Colonic mucosa (tissue), 4 donors: ENCODE measurements at regions not wholly inside any gene's neighbourhood (a gene's known extent, or its start where the extent isn't known, plus 50 kb on each side); places are given as distances from the start of the nearest gene placed in this dataset.

Experiments
- DNase-seq: peaks from one replicate; pipeline ENCODE4 v3.0.0-alpha.2; 2020
- H3K27ac ChIP-seq: fragments of 200-600 bp; one replicate; pipeline ENCODE4 v1.8.0; 2021
- H3K27me3 ChIP-seq: fragments of 200-600 bp; one replicate; pipeline ENCODE4 v1.8.0; 2021
- H3K36me3 ChIP-seq: fragments of 200-600 bp; one replicate; pipeline ENCODE4 v1.8.0; 2021
- H3K4me1 ChIP-seq: fragments of 200-600 bp; one replicate; pipeline ENCODE4 v1.8.0; 2021; ENCODE audit warnings: mild to moderate bottlenecking
- H3K4me3 ChIP-seq: fragments of 200-600 bp; one replicate; pipeline ENCODE4 v1.8.0; 2021
- H3K9ac ChIP-seq, 2 donors: one replicate each; pipeline ENCODE4 v1.7.0; 2013; ENCODE audit warnings: control low read depth in 2 of 2, low read depth in 2 of 2, low read length in 2 of 2
- H3K9me3 ChIP-seq: fragments of 200-600 bp; one replicate; pipeline ENCODE4 v1.8.0; 2021
- intact Hi-C: fragments of 100-400 bp; cut with DNase I; formaldehyde crosslinking; loops from one replicate; pipeline ENCODE4 v1.14.1; 2022
- TF ChIP-seq, protein P1 (sequence below): fragments of 200-600 bp; IDR thresholded peaks from one replicate; pipeline ENCODE4 v1.8.0; 2022; ENCODE audit warnings: antibody characterized with exemption, mild to moderate bottlenecking
- donor health status: healthy.
- donor health status: DM: no; HTN: no; CAD: no.
- donor health status: DM: no; HTN: no; CAD: no.

DNA sequence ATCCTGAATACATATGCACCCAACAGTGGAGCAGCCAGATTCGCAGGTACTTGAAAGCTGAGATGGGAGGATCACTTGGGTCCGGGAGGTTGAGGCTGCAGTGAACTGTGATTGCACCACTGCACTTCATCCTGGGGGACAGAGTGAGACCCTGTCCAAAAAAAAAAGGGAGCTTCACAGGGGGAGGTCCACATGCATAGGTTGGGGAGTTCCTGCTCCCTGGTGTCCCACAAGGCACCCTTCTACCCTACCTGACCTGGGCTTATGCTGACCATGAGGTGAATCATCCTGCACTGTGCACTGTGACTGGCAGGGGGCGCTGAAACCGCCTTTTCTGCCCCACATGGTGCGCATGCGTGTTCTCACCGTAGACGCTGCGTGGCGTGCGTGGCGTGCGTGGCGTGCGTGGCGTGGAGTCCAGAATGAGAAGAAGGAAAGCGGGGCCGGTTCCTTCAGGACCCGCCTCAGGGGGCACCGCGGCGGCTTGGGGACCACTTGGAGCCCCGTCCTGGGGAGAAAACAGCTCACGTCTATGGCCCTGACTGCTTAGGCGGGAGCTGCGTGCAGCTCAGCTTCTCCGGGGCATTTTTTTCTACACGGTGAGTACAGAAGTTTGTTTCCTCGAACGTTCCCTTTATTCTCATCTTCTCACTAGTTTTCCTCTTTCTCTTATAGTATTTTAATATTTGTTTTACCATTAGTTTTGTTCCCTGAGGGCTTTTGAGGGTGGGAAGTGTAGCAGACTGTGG is 116.6 kb upstream of the GRK3 start:
- intact Hi-C loops = loop anchor here (5.0 kb wide), 1 partner anchor 86 kb away; no protein-coding TSS in a partner anchor
- peak; percentile 92 for DNase-seq
- Histone ChIP-seq H3K27ac (peak overlapping the region; percentile 32), H3K9ac (peak overlapping the region; percentile 63 to 77), H3K27me3 (no peaks in the 10 kb centered on the region), H3K9me3 (no peaks in the 10 kb centered on the region), H3K4me3 (peak overlapping the region; percentile 76), H3K4me1 (peaks cover 3% of the 10 kb centered on the region), H3K36me3 (no peaks in the 10 kb centered on the region)
- TF ChIP-seq, protein P1, sequence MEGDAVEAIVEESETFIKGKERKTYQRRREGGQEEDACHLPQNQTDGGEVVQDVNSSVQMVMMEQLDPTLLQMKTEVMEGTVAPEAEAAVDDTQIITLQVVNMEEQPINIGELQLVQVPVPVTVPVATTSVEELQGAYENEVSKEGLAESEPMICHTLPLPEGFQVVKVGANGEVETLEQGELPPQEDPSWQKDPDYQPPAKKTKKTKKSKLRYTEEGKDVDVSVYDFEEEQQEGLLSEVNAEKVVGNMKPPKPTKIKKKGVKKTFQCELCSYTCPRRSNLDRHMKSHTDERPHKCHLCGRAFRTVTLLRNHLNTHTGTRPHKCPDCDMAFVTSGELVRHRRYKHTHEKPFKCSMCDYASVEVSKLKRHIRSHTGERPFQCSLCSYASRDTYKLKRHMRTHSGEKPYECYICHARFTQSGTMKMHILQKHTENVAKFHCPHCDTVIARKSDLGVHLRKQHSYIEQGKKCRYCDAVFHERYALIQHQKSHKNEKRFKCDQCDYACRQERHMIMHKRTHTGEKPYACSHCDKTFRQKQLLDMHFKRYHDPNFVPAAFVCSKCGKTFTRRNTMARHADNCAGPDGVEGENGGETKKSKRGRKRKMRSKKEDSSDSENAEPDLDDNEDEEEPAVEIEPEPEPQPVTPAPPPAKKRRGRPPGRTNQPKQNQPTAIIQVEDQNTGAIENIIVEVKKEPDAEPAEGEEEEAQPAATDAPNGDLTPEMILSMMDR = peak; percentile 90

GRCh38 chr22:25448435-25449051 is 115.9 kb upstream of the GRK3 start:
- H3K4me3 ChIP-seq = peak overlapping the region; percentile 76
- TF ChIP-seq, protein P1 = no peak
- H3K27ac ChIP-seq = peak overlapping the region; percentile 32
- H3K36me3 ChIP-seq = no peaks in the 10 kb centered on the region
- peak overlapping the region; percentile 63 to 77 for H3K9ac ChIP-seq
- intact Hi-C loops = loop anchor here (5.0 kb wide), 1 partner anchor 86 kb away; no protein-coding TSS in a partner anchor
- peaks cover 3% of the 10 kb centered on the region for H3K4me1 ChIP-seq
- H3K9me3 ChIP-seq = no peaks in the 10 kb centered on the region
- no peaks in the 10 kb centered on the region for H3K27me3 ChIP-seq
- peak; percentile 20 for DNase-seq

- no peak overlapping the region for H3K4me3 ChIP-seq
Observed at GRCh38 chr22:25449781-25450317, 114.6 kb upstream of the GRK3 start.

GRCh38 chr22:25451480-25452114 is 112.9 kb upstream of the GRK3 start:
- H3K9me3 ChIP-seq = no peaks in the 10 kb centered on the region
- H3K36me3 ChIP-seq = no peaks in the 10 kb centered on the region
- no peaks in the 10 kb centered on the region for H3K27me3 ChIP-seq
- peaks cover 3% of the 10 kb centered on the region for H3K4me1 ChIP-seq
- intact Hi-C loops = no loop called here
- TF ChIP-seq, protein P1 = no peak
- H3K4me3 ChIP-seq = no peak overlapping the region
- H3K9ac ChIP-seq = no peak overlapping the region
- H3K27ac ChIP-seq = no peak overlapping the region
- no peak for DNase-seq

More at GRCh38 chr22:25449781-25450317, 114.6 kb upstream of the GRK3 start:
- no peaks in the 10 kb centered on the region for H3K36me3 ChIP-seq
- no peak overlapping the region for H3K9ac ChIP-seq
- intact Hi-C loops = loop anchor here (5.0 kb wide), 1 partner anchor 88 kb away; no protein-coding TSS in a partner anchor
- H3K4me1 ChIP-seq = peaks cover 3% of the 10 kb centered on the region
- DNase-seq = no peak
- no peaks in the 10 kb centered on the region for H3K9me3 ChIP-seq
- no peak overlapping the region for H3K27ac ChIP-seq
- TF ChIP-seq, protein P1 = no peak
- H3K27me3 ChIP-seq = no peaks in the 10 kb centered on the region

DNA sequence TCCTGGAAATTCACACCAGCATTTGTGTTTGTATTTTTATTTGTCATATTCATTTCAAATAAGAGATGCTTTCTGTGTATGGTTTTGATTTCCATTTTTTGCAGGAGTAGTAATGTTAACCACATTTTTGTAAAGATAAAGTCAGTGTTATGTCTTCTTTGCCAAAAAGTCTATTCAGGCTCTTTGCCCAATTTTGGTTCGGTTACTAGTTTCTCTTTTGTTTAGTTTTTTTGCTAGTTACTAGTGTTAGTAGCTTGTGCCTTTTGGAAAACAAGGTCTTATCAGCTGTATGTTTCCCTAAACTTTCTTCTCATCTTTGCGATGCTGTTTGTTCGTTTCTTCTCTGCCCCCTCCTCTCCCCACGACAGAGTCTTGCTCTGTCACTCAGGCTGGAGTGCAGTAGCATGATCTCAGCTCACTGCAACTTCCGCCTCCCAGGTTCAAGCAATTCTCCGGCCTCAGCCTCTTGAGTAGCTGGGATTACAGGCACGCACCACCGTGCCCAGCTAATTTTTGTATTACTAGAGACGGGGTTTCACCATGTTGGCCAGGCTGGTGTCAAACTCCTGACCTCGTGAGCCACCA is 112.3 kb upstream of the GRK3 start:
- DNase-seq = no peak
- no peaks in the 10 kb centered on the region for H3K27me3 ChIP-seq
- H3K9me3 ChIP-seq = no peaks in the 10 kb centered on the region
- H3K4me1 ChIP-seq = peaks cover 3% of the 10 kb centered on the region
- intact Hi-C loops = no loop called here
- no peak overlapping the region for H3K9ac ChIP-seq
- TF ChIP-seq, protein P1 = no peak
- H3K27ac ChIP-seq = no peak overlapping the region
- H3K36me3 ChIP-seq = no peaks in the 10 kb centered on the region
- no peak overlapping the region for H3K4me3 ChIP-seq
